Endothelial cell of umbilical vein (primary cell): ENCODE measurements at regions not wholly inside any gene's neighbourhood (a gene's known extent, or its start where the extent isn't known, plus 50 kb on each side); places are given as distances from the start of the nearest gene placed in this dataset.

Source experiments
- BruUV-seq: library from RNA; stranded (reverse); fragments of 400-500 nt; replicated peaks from 2 replicates; lab custom pipeline; 2021; lab: Mats Ljungman, UMichigan
- CTCF ChIA-PET: fragments of 300-600, 350-600 bp; sonication (Branson Sonifier 250); formaldehyde crosslinking; loops from one replicate; lab custom pipeline; 2021; ENCODE audit warnings: antibody characterized with exemption, inconsistent platforms; lab: Charles Lee
- POLR2A ChIA-PET: fragments of 300-600, 350-600 bp; sonication (Branson Sonifier 250); formaldehyde crosslinking; loops from one replicate; lab custom pipeline; 2021; ENCODE audit warnings: antibody characterized with exemption, inconsistent platforms; lab: Charles Lee
- DNase-seq: peaks from one replicate; pipeline ENCODE4 v3.0.0-alpha.2; 2011; ENCODE audit warnings: low read depth, low spot score
- FAIRE-seq: peaks from 2 replicates; lab custom pipeline; 2011; peaks lifted over from hg19 to GRCh38; lab: Jason Lieb, UNC
- H2AFZ ChIP-seq: 2 replicates; pipeline ENCODE4 v1.6.0; 2012; ENCODE audit warnings: low read depth, low read length, control low read depth, inconsistent platforms
- H3K27ac ChIP-seq: 2 replicates; pipeline ENCODE4 v1.5.1; 2011; ENCODE audit warnings: low read depth, mild to moderate bottlenecking, control low read depth, low read length, moderate library complexity; ENCODE audit not compliant: insufficient read depth
- H3K27me3 ChIP-seq, 2 experiments: 2 replicates each; pipeline versions ENCODE4 v1.6.0 to v1.6.1; 2011; ENCODE audit warnings: low read length in 2 of 2, mixed read lengths in 1 of 2; ENCODE audit not compliant: control insufficient read depth in 2 of 2, insufficient read depth in 2 of 2
- H3K36me3 ChIP-seq, 2 experiments: 2 replicates in 1 of 2; 3 replicates in 1 of 2; pipeline ENCODE4 v1.5.1; 2011; ENCODE audit warnings: low read length in 2 of 2, mild to moderate bottlenecking in 1 of 2, moderate library complexity in 1 of 2; ENCODE audit not compliant: control insufficient read depth in 2 of 2, insufficient read depth in 2 of 2; ENCODE audit errors: extremely low read depth in 1 of 2
- H3K4me1 ChIP-seq: 3 replicates; pipeline ENCODE4 v1.5.1; 2011; ENCODE audit warnings: mild to moderate bottlenecking, low read length; ENCODE audit not compliant: control insufficient read depth, insufficient read depth; ENCODE audit errors: extremely low read depth
- H3K4me2 ChIP-seq: 2 replicates; pipeline ENCODE4 v1.6.1; 2011; ENCODE audit warnings: low read length, control low read depth, mixed read lengths; ENCODE audit not compliant: insufficient read depth
- H3K4me3 ChIP-seq, 3 experiments: fragments of 200-600 bp in 1 of 3; sonication (generic), shearing (Covaris generic) in 1 of 3; replicated peaks in 1 of 3; 2 replicates each; pipeline ENCODE4 v1.5.1; 2011 to 2016; ENCODE audit warnings: control low read depth in 3 of 3, low read length in 3 of 3, mild to moderate bottlenecking in 2 of 3, inconsistent platforms in 1 of 3, low read depth in 1 of 3, moderate library complexity in 1 of 3; ENCODE audit not compliant: insufficient read depth in 1 of 3
- H3K79me2 ChIP-seq: 2 replicates; pipeline ENCODE4 v1.6.0; 2012; ENCODE audit warnings: low read length, inconsistent platforms; ENCODE audit not compliant: control insufficient read depth, insufficient read depth
- H3K9ac ChIP-seq: replicated peaks from 2 replicates; pipeline ENCODE3; 2011; ENCODE audit warnings: low read length, control low read depth; ENCODE audit not compliant: insufficient read depth; ENCODE audit errors: extremely low read depth
- H3K9me1 ChIP-seq: replicated peaks from 3 replicates; pipeline ENCODE4 v1.6.0; 2011; ENCODE audit warnings: mild to moderate bottlenecking, low read length; ENCODE audit not compliant: control insufficient read depth, insufficient read depth; ENCODE audit errors: extremely low read depth
- H3K9me3 ChIP-seq: replicated peaks from 2 replicates; pipeline ENCODE4 v1.5.1; 2012; ENCODE audit warnings: low read length, inconsistent platforms; ENCODE audit not compliant: control insufficient read depth, insufficient read depth
- H4K20me1 ChIP-seq: replicated peaks from 2 replicates; pipeline ENCODE3; 2011; ENCODE audit warnings: mild to moderate bottlenecking, low read length; ENCODE audit not compliant: control insufficient read depth, insufficient read depth; ENCODE audit errors: extremely low read depth
- EZH2 ChIP-seq: IDR thresholded peaks from 2 replicates; pipeline ENCODE4 v1.6.1; 2012; ENCODE audit warnings: borderline replicate concordance, low read depth, mild to moderate bottlenecking, moderate library complexity, low read length, inconsistent platforms; ENCODE audit not compliant: severe bottlenecking
- FOS ChIP-seq: IDR thresholded peaks from 2 replicates; pipeline ENCODE4 v1.6.1; 2011; ENCODE audit warnings: mild to moderate bottlenecking, low read length, moderate library complexity, borderline replicate concordance; ENCODE audit not compliant: insufficient read depth
- GATA2 ChIP-seq: IDR thresholded peaks from 2 replicates; pipeline ENCODE4 v1.7.0; 2011; ENCODE audit warnings: low read depth, mild to moderate bottlenecking, moderate library complexity, mixed read lengths, low read length; ENCODE audit not compliant: insufficient read length, insufficient read depth
- JUN ChIP-seq: IDR thresholded peaks from 2 replicates; pipeline ENCODE4 v1.6.1; 2011; ENCODE audit warnings: borderline replicate concordance, low read depth; ENCODE audit not compliant: insufficient read length, insufficient read depth
- MAX ChIP-seq: IDR thresholded peaks from 2 replicates; pipeline ENCODE4 v1.6.1; 2011; ENCODE audit not compliant: insufficient read depth, insufficient read length
- MYC ChIP-seq: IDR thresholded peaks from one replicate; pipeline ENCODE4 v1.6.1; 2011; ENCODE audit warnings: mild to moderate bottlenecking, low read depth, low read length
- POLR2A ChIP-seq: IDR thresholded peaks from 2 replicates; pipeline ENCODE4 v1.6.1; 2012; ENCODE audit warnings: low read depth, mild to moderate bottlenecking, control low read depth, low read length
- POLR2AphosphoS5 ChIP-seq: IDR thresholded peaks from 2 replicates; pipeline ENCODE4 v1.6.1; 2012; ENCODE audit warnings: low read depth, mild to moderate bottlenecking, control low read depth, low read length, moderate library complexity; ENCODE audit not compliant: insufficient read depth
- dilution Hi-C: fragments of 300-500 bp; cut with MboI; formaldehyde crosslinking; loops from one replicate; pipeline ENCODE4 v1.15.0; 2019; ENCODE audit warnings: low sequenced_read_pairs; ENCODE audit not compliant: extremely low pct_ligation_motif_present
- intact Hi-C: fragments of 100-400 bp; cut with micrococcal nuclease; formaldehyde crosslinking; loops from one replicate; pipeline ENCODE4 v1.10.0; 2022
- TF ChIP-seq, protein P1 (sequence below), 2 donors: IDR thresholded peaks; 1 replicate in 1 of 2; 2 replicates in 1 of 2; pipeline ENCODE4 v1.5.1; 2011; ENCODE audit warnings: low read length in 2 of 2, mild to moderate bottlenecking in 2 of 2, moderate library complexity in 2 of 2, control low read depth in 1 of 2, inconsistent platforms in 1 of 2, low read depth in 1 of 2; ENCODE audit not compliant: insufficient read depth in 1 of 2; ENCODE audit errors: extremely low read depth in 1 of 2

GRCh38 chr1:67623906-67624305 lies 61.1 kb upstream of the GADD45A start:
- Histone ChIP-seq H3K9me3 (no peaks in the 10 kb centered on the region), H4K20me1 (no peaks in the 10 kb centered on the region), H3K27me3 (no peaks in the 10 kb centered on the region), H3K79me2 (no peaks in the 10 kb centered on the region), H2AFZ (no peak overlapping the region), H3K36me3 (no peaks in the 10 kb centered on the region), H3K27ac (no peak overlapping the region), H3K9ac (no peak overlapping the region), H3K4me2 (no peak overlapping the region), H3K4me3 (no peak overlapping the region), H3K9me1 (no peaks in the 10 kb centered on the region), H3K4me1 (peaks cover 49% of the 10 kb centered on the region)
- CTCF ChIA-PET = interaction anchor here (0.9 to 2.8 kb wide), 2 partner anchors 62 to 136 kb away, joined by 3 to 11 read pairs; no protein-coding TSS in a partner anchor
- BruUV-seq = no TSS peak
- POLR2A ChIA-PET = no interaction called here
- dilution Hi-C loops (no loop called here), intact Hi-C loops (no loop called here)
- FAIRE-seq (no peak), DNase-seq (no peak)
- TF ChIP-seq FOS (no peak), MYC (no peak), EZH2 (no peak), GATA2 (no peak), POLR2A (no peak), JUN (no peak), MAX (no peak), POLR2AphosphoS5 (no peak)
- TF ChIP-seq, protein P1, sequence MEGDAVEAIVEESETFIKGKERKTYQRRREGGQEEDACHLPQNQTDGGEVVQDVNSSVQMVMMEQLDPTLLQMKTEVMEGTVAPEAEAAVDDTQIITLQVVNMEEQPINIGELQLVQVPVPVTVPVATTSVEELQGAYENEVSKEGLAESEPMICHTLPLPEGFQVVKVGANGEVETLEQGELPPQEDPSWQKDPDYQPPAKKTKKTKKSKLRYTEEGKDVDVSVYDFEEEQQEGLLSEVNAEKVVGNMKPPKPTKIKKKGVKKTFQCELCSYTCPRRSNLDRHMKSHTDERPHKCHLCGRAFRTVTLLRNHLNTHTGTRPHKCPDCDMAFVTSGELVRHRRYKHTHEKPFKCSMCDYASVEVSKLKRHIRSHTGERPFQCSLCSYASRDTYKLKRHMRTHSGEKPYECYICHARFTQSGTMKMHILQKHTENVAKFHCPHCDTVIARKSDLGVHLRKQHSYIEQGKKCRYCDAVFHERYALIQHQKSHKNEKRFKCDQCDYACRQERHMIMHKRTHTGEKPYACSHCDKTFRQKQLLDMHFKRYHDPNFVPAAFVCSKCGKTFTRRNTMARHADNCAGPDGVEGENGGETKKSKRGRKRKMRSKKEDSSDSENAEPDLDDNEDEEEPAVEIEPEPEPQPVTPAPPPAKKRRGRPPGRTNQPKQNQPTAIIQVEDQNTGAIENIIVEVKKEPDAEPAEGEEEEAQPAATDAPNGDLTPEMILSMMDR (IDR thresholded peaks at IDR 0.05; ENCODE audit: extremely low read depth in 1 of 2, insufficient read depth in 1 of 2, low read depth in 1 of 2, low read length in 2 of 2) = no peak
